NCI-H1105 treated with DMSO at 0.1 percent for 48 hours (cell line): ENCODE measurements at regions not wholly inside any gene's neighbourhood (a gene's known extent, or its start where the extent isn't known, plus 50 kb on each side); places are given as distances from the start of the nearest gene placed in this dataset.

Experiments used
- DNase-seq: peaks from one replicate; lab custom pipeline; 2025; lab: John Stamatoyannopoulos, UW

GRCh38 chr16:86683441-86684194 is 105.3 kb downstream of the FOXL1 start:
- DNase-seq: no peak

DNA sequence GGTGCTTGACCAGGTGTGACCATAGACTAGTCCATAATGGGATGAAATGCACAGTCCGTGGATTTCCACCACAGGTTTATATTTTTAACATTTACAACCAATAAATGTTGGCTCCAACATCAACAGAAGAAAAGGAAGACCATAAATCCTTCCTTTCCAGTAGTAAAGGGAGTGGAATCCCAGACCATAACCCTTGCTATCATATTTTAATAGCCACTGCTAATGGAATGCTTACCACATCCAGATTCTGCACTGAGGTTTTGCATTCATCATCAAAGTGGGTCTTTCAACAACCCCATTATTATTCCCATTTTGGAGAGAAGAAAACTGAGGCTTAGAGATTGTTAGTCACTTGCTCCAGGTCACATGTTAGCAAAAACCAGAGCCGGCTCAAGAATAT is 106.7 kb downstream of the FOXL1 start:
- DNase-seq: no peak

GRCh38 chr16:86690970-86691369 is 112.6 kb downstream of the FOXL1 start:
- DNase-seq: no peak

DNA sequence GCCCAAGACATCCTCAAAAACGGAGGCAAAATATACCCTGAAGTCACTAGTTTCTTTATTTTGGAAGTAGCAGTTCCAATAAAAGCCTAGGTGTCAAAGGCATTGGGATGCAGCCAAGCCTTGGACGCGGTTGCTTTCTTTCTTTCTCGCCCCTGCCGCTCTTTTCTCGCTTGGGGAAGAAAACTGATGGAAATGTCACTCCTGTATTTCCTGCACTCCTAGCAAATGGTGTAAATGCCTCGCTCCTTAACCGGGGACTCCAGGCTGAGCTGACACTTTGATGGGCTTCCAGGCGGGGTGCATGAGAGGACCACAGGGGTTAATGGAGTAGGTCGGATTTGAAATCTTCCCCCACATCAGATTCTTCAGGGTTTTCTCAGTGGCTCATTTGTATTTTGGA is 114.1 kb downstream of the FOXL1 start:
- DNase-seq: no peak

DNA sequence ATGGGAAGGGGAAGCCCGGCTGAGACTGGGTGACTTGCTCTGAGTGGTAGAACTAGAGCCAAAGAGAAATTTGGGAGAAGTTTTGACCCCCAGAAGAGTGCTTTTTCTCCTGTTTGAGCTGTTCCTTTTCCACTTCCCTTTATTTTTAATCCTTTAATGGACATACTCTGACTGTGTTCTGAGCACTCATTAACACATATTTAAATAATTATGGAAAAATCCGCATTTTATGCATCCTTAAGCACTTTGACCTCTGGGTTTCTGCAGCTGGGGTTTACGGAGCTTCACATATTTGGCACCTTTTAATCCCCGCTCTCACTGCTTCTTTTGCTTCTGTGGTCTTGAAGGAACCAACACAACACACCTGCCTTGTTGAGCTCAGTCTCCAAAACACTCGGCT is 114.7 kb downstream of the FOXL1 start:
- DNase-seq: no peak

GRCh38 chr16:86697715-86698114 is 119.4 kb downstream of the FOXL1 start:
- DNase-seq: no peak

- no peak for DNase-seq
Measured at GRCh38 chr16:86700046-86700945, 121.9 kb downstream of the FOXL1 start.

GRCh38 chr16:86701286-86701975 is 123.1 kb downstream of the FOXL1 start:
- no peak for DNase-seq

DNA sequence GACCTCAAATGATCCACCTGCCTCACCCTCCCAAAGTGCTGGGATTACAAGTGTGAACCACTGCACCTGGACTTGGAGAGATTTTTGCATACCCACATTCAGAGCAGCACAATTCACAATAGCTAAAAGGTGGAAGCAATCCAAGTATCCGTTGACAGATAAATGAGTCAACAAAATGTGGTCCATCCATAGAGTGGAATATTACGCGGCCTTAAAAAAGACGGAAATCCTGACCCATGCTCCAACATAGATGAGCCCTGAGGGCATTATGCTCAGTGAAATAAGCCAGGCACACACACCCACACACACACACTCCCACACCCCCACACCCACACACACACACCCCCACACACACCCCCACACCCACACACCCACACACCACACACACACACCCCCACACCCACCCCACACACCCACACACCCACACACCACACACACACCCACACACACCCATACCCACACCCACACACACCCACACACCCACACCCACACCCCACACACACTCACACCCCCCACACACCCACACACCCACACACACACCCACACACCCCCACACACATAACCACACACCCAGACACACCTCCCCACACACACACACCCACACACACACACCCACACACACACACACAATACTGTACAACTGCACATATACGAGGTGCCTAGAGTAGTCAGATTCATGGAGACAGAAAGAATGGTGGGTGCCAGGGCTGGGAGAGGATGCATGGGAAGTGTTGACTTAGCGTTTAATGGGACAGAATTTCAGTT is 124.7 kb downstream of the FOXL1 start:
- DNase-seq: no peak

- DNase-seq: no peak
Measured at GRCh38 chr16:86704516-86704915, 126.2 kb downstream of the FOXL1 start.

DNA sequence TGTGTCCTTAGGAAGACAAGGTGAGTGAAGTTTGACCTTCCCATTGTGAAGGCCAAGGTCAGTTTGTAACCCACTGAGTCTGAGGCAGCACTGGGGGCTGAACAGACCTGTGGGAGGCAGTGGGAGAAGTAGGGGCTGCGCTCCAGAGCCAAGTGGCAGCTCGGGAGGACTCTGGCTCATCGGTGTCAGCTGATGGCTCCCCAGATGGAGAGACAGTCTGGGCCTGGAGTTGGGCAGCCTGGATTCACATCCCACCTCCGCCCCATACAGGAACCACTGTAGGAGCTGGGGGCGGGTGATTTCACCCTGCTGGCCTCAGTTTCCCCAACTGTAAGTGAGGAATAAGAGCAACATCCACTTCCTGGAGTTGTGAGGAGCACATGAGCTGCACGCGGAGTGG is 128.4 kb downstream of the FOXL1 start:
- no peak for DNase-seq

DNA sequence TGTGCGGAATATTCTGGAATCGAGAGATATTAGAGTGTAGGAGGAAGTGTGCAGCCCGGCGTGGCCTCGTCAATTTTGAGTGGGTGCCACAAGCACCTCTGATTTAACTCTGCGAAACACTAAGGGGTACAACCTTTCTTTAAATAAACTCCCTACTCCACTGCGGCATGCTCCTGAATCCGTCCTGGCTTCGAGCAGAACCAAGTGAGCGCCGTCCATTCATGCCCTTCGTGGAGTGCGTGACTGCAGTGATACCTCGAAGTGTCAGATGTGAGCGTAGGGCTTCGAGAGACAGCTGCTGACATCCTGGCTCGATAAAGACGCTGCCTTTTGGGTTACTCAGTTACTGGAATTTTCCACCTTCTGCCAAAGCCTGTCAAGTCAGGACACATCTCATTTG is 128.8 kb downstream of the FOXL1 start:
- no peak for DNase-seq

DNA sequence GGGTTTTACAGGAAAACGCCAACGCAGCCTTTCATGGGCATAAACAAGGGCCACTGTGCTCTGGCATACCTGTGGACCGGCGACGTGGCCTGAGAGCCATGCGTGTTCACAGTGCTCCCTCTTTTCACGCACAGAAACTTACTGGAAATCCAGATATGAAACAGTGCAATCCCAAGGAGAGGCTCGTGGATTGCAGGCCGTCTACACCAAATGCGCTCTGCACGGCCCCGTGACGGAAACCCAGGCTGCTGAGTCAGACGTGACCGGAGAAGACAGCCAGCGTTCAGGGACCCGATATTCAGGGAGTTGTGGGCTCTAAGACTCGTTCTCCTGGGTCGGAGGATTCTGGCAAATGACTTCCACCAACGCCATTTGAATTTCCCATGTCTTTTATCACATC is 129.2 kb downstream of the FOXL1 start:
- no peak for DNase-seq

- no peak for DNase-seq
Measured at GRCh38 chr16:86708431-86708830, 130.1 kb downstream of the FOXL1 start.

DNA sequence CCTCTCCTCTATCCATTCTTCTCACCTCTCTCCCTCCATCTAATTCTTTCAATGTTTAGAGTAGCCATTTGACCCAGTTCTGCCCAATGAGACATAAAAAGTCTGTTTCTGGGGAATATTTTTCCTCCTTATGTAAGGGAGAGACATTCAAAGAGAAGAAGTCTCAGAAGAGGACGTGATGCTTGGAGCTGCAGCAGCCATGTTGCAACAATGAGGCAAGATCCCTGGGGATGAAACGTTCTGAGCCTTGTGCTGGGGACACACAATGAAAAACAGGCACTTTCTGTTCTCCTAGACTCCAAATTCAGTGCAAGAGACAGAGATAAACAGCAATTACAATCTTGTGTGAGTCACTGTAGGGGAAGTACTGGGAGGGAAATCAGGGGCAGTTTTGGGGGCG is 130.8 kb downstream of the FOXL1 start:
- DNase-seq: no peak

GRCh38 chr16:86709902-86710601 is 131.7 kb downstream of the FOXL1 start:
- DNase-seq: no peak

- no peak for DNase-seq
Measured at GRCh38 chr16:86710602-86710950, 132.2 kb downstream of the FOXL1 start.

DNA sequence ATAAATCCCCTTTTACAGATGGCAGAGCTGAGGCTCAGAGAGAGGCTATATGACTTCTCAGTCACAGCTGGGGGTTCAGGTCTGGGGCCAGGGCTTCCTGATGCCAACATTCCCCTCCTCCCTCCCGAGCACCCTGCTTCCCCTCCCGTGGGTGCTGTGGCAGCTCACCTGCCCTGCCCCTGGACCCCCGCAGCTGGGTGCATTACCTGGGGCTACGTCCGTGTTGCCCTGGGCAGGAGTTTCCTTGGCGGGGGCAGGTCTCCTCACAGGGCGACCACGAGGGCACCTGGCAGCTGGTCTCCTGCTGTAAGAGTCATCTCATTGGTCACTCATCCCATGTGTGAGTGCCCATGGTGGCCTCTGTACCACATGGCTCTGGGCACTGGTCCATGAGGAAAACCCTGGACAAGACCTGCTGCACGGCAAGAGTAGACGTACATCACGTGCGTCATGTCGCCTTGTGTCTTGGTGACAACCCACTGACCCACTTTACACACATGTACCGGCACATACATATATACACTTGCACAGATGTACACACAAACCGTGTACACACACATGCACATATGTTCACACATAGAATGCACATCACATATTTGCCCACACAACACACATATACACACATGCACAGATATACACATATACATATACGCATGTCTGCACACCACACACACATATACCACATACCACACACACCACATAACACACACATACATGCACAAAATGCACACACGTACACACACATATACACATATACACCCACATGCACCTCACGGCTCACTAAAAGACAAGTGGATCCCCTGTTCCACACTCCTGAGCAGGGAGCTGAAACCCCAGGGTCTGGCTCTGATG is 134.0 kb downstream of the FOXL1 start:
- no peak for DNase-seq

GRCh38 chr16:86713021-86713631 is 134.8 kb downstream of the FOXL1 start:
- DNase-seq: no peak

GRCh38 chr16:86714166-86714565 is 135.8 kb downstream of the FOXL1 start:
- DNase-seq: no peak
